Astrocyte (in vitro differentiated cells and primary cell): ENCODE measurements at regions not wholly inside any gene's neighbourhood (a gene's known extent, or its start where the extent isn't known, plus 50 kb on each side); places are given as distances from the start of the nearest gene placed in this dataset.

ENCODE experiments used
- DNase-seq: peaks from one replicate; pipeline ENCODE4 v3.0.0-alpha.2; 2010; ENCODE audit warnings: low read depth
- FAIRE-seq: peaks from 2 replicates; lab custom pipeline; 2011; peaks lifted over from hg19 to GRCh38; lab: Jason Lieb, UNC
- H2AFZ ChIP-seq: 2 replicates; pipeline ENCODE4 v1.6.0; 2012; ENCODE audit warnings: low read depth, low read length, inconsistent platforms
- H3K27ac ChIP-seq: 2 replicates; pipeline ENCODE4 v1.5.1; 2011; ENCODE audit warnings: low read depth, low read length, inconsistent platforms
- H3K27me3 ChIP-seq: 2 replicates; pipeline ENCODE4 v1.6.0; 2011; ENCODE audit warnings: low read length, inconsistent platforms; ENCODE audit not compliant: insufficient read depth
- H3K36me3 ChIP-seq: 2 replicates; pipeline ENCODE4 v1.5.1; 2011; ENCODE audit warnings: low read length, inconsistent platforms; ENCODE audit not compliant: insufficient read depth
- H3K4me1 ChIP-seq: 2 replicates; pipeline ENCODE4 v1.5.1; 2011; ENCODE audit warnings: low read length, inconsistent platforms; ENCODE audit not compliant: insufficient read depth
- H3K4me2 ChIP-seq: 2 replicates; pipeline ENCODE4 v1.6.0; 2012; ENCODE audit warnings: low read length, inconsistent platforms
- H3K4me3 ChIP-seq: 2 replicates; pipeline ENCODE4 v1.5.1; 2011; ENCODE audit warnings: low read depth, mild to moderate bottlenecking, low read length, inconsistent platforms; ENCODE audit not compliant: insufficient read depth
- H3K79me2 ChIP-seq: 2 replicates; pipeline ENCODE4 v1.6.0; 2012; ENCODE audit warnings: mild to moderate bottlenecking, low read length, inconsistent platforms; ENCODE audit not compliant: insufficient read depth
- H3K9ac ChIP-seq: 2 replicates; pipeline ENCODE4 v1.6.0; 2012; ENCODE audit warnings: mild to moderate bottlenecking, low read length, inconsistent platforms
- H3K9me3 ChIP-seq: 2 replicates; pipeline ENCODE4 v1.5.1; 2012; ENCODE audit warnings: low read depth, mild to moderate bottlenecking, low read length, inconsistent platforms; ENCODE audit not compliant: insufficient read depth
- H4K20me1 ChIP-seq: 2 replicates; pipeline ENCODE4 v1.6.0; 2012; ENCODE audit warnings: low read length, inconsistent platforms; ENCODE audit not compliant: insufficient read depth
- H3K27ac Mint-ChIP-seq: one replicate; pipeline ENCODE4 v1.8.0; 2021; ENCODE audit warnings: mild to moderate bottlenecking, mixed read lengths; ENCODE audit not compliant: unreplicated experiment
- H3K27me3 Mint-ChIP-seq: one replicate; pipeline ENCODE4 v1.8.0; 2021; ENCODE audit warnings: low read depth, mixed read lengths; ENCODE audit not compliant: unreplicated experiment
- H3K36me3 Mint-ChIP-seq: one replicate; pipeline ENCODE4 v1.8.0; 2021; ENCODE audit warnings: low read depth, mixed read lengths; ENCODE audit not compliant: unreplicated experiment
- H3K4me1 Mint-ChIP-seq: one replicate; pipeline ENCODE4 v1.8.0; 2021; ENCODE audit warnings: low read depth, mixed read lengths; ENCODE audit not compliant: unreplicated experiment
- H3K4me3 Mint-ChIP-seq: one replicate; pipeline ENCODE4 v1.8.0; 2021; ENCODE audit warnings: mild to moderate bottlenecking, moderate library complexity, mixed read lengths; ENCODE audit not compliant: unreplicated experiment
- H3K9me3 Mint-ChIP-seq: one replicate; pipeline ENCODE4 v1.8.0; 2021; ENCODE audit warnings: mild to moderate bottlenecking, mixed read lengths; ENCODE audit not compliant: unreplicated experiment
- EZH2 ChIP-seq: IDR thresholded peaks from 2 replicates; pipeline ENCODE4 v1.6.1; 2012; ENCODE audit warnings: mild to moderate bottlenecking, low read length, inconsistent platforms; ENCODE audit not compliant: insufficient read depth
- TF ChIP-seq, protein P1 (sequence below): IDR thresholded peaks from 2 replicates; pipeline ENCODE4 v1.5.1; 2011; ENCODE audit warnings: low read depth, mild to moderate bottlenecking, inconsistent platforms, low read length, moderate library complexity; ENCODE audit not compliant: insufficient read depth

DNA sequence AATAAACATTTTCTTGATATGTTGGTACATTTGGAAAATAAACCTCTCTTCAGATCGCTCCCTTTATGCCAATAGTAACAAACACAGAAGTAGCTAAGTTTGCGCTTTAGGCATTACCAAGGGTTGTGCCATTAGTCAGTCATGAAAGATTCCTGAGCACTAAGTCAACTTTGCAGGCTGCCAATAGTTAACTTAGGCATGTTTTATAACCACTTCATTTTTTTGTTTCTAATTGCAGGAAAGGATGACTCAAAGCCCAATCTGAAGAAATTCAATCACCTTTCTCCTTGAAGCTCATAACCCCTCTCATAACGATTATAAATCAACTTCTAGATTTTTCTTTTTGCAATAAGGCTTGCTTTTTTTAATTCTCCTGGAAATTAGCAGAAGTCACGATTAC is 517.0 kb downstream of the AGTPBP1 start:
- H3K4me3 ChIP-seq, result no peak overlapping the region
- peak overlapping the region; percentile 62 for H3K27ac ChIP-seq
- DNase-seq (peak; percentile 96), FAIRE-seq (peak; percentile 94)
- H3K4me1 ChIP-seq, result peaks cover 22% of the 10 kb centered on the region
- Mint-ChIP-seq H3K4me3 (no peak overlapping the region), H3K36me3 (no peaks in the 10 kb centered on the region), H3K27me3 (no peaks in the 10 kb centered on the region), H3K4me1 (peaks cover 40% of the 10 kb centered on the region), H3K27ac (peak overlapping the region; percentile 60), H3K9me3 (peaks cover 1% of the 10 kb centered on the region)
- H3K36me3 ChIP-seq, result no peaks in the 10 kb centered on the region
- peaks cover 2% of the 10 kb centered on the region for H3K27me3 ChIP-seq
- H3K9ac ChIP-seq, result no peak overlapping the region
- no peaks in the 10 kb centered on the region for H3K9me3 ChIP-seq
- no peaks in the 10 kb centered on the region for H3K79me2 ChIP-seq
- H4K20me1 ChIP-seq, result no peaks in the 10 kb centered on the region
- peak overlapping the region; percentile 62 for H3K4me2 ChIP-seq
- TF ChIP-seq, protein P1, sequence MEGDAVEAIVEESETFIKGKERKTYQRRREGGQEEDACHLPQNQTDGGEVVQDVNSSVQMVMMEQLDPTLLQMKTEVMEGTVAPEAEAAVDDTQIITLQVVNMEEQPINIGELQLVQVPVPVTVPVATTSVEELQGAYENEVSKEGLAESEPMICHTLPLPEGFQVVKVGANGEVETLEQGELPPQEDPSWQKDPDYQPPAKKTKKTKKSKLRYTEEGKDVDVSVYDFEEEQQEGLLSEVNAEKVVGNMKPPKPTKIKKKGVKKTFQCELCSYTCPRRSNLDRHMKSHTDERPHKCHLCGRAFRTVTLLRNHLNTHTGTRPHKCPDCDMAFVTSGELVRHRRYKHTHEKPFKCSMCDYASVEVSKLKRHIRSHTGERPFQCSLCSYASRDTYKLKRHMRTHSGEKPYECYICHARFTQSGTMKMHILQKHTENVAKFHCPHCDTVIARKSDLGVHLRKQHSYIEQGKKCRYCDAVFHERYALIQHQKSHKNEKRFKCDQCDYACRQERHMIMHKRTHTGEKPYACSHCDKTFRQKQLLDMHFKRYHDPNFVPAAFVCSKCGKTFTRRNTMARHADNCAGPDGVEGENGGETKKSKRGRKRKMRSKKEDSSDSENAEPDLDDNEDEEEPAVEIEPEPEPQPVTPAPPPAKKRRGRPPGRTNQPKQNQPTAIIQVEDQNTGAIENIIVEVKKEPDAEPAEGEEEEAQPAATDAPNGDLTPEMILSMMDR, result no peak
- no peak for TF ChIP-seq EZH2
- H2AFZ ChIP-seq, result no peak overlapping the region

GRCh38 chr9:85224301-85224700 is 517.5 kb downstream of the AGTPBP1 start:
- Histone ChIP-seq H4K20me1 (no peaks in the 10 kb centered on the region), H3K4me3 (no peak overlapping the region), H3K4me2 (peak overlapping the region; percentile 62), H3K4me1 (peaks cover 22% of the 10 kb centered on the region), H2AFZ (no peak overlapping the region), H3K27ac (peak overlapping the region; percentile 62), H3K79me2 (no peaks in the 10 kb centered on the region), H3K27me3 (peaks cover 2% of the 10 kb centered on the region), H3K9me3 (no peaks in the 10 kb centered on the region), H3K9ac (no peak overlapping the region), H3K36me3 (no peaks in the 10 kb centered on the region)
- peaks cover 1% of the 10 kb centered on the region for H3K9me3 Mint-ChIP-seq
- no peak overlapping the region for H3K4me3 Mint-ChIP-seq
- no peaks in the 10 kb centered on the region for H3K27me3 Mint-ChIP-seq
- peaks cover 40% of the 10 kb centered on the region for H3K4me1 Mint-ChIP-seq
- DNase-seq (no peak), FAIRE-seq (no peak)
- H3K36me3 Mint-ChIP-seq, result no peaks in the 10 kb centered on the region
- peak overlapping the region; percentile 60 for H3K27ac Mint-ChIP-seq
- TF ChIP-seq, protein P1, result no peak

DNA sequence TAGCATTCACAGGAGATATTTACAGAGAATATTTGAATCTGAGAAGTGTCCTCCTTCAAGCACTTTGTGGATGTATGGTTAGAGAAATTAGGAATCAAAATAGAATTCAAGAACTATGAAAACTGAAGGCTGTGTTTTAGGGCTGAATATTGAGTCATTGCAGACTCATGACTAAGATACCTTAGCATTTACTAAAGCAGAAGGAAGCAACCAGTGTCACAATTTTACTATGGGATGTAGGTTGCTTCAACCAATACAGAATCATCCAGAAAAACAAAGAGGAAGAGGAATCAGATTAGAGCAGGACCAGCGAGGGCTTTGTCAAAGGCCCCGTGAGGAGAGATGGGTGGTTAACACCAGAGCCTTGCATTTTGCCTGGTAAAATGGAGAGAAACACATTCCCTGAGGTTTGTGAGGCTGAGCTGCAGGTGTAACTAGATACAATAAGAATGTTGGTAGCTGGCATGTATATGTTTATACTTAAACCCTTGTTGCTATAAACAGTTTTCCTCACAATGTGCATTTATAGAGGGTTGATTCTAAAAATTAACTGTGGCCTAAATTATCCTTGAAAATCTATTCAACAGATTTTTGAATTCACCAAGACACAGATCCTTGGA is 518.1 kb downstream of the AGTPBP1 start:
- Histone ChIP-seq H3K4me2 (peak overlapping the region; percentile 12), H2AFZ (no peak overlapping the region), H3K4me3 (no peak overlapping the region), H3K27ac (no peak overlapping the region), H4K20me1 (no peaks in the 10 kb centered on the region), H3K36me3 (no peaks in the 10 kb centered on the region), H3K9me3 (no peaks in the 10 kb centered on the region), H3K9ac (no peak overlapping the region), H3K27me3 (peaks cover 2% of the 10 kb centered on the region), H3K79me2 (no peaks in the 10 kb centered on the region), H3K4me1 (peaks cover 22% of the 10 kb centered on the region)
- peak; percentile 56 for DNase-seq
- H3K27me3 Mint-ChIP-seq, result no peaks in the 10 kb centered on the region
- H3K4me3 Mint-ChIP-seq, result no peak overlapping the region
- no peaks in the 10 kb centered on the region for H3K9me3 Mint-ChIP-seq
- no peak for FAIRE-seq
- TF ChIP-seq, protein P1, result no peak
- TF ChIP-seq EZH2, result no peak
- H3K4me1 Mint-ChIP-seq, result peaks cover 37% of the 10 kb centered on the region
- H3K27ac Mint-ChIP-seq, result peak overlapping the region; percentile 36
- H3K36me3 Mint-ChIP-seq, result no peaks in the 10 kb centered on the region
